Neural progenitor cell (in vitro differentiated cells): ENCODE measurements at regions not wholly inside any gene's neighbourhood (a gene's known extent, or its start where the extent isn't known, plus 50 kb on each side); places are given as distances from the start of the nearest gene placed in this dataset.
A peak's percentile ranks its signal among the peaks of the same experiment; 100 is the strongest.

Experiments
- DNase-seq: peaks from one replicate; pipeline ENCODE4 v3.0.0-alpha.2; 2016; ENCODE audit warnings: low spot score
- H2AFZ ChIP-seq: fragments of 200-600 bp; sonication (generic); replicated peaks from 2 replicates; pipeline ENCODE4 v1.6.1; 2016; ENCODE audit warnings: antibody characterized with exemption
- H3F3A ChIP-seq: fragments of 200-600 bp; sonication (generic); 2 replicates; pipeline ENCODE4 v1.6.1; 2016; ENCODE audit warnings: antibody characterized with exemption, low read depth
- H3K27ac ChIP-seq: fragments of 200-600 bp; sonication (generic); 2 replicates; pipeline ENCODE4 v1.5.1; 2016; ENCODE audit warnings: mild to moderate bottlenecking
- H3K27me3 ChIP-seq: fragments of 200-600 bp; sonication (generic); 2 replicates; pipeline ENCODE4 v1.6.1; 2016; ENCODE audit warnings: mild to moderate bottlenecking, moderate library complexity
- H3K36me3 ChIP-seq: fragments of 200-600 bp; sonication (generic); 2 replicates; pipeline ENCODE4 v1.5.1; 2016
- H3K4me1 ChIP-seq: fragments of 200-600 bp; sonication (generic); 2 replicates; pipeline ENCODE4 v1.6.1; 2016; ENCODE audit warnings: mixed run types
- H3K4me2 ChIP-seq: fragments of 200-600 bp; sonication (generic); 2 replicates; pipeline ENCODE4 v1.6.1; 2016
- H3K4me3 ChIP-seq: fragments of 200-600 bp; sonication (generic); 2 replicates; pipeline ENCODE4 v1.5.1; 2016
- H3K79me2 ChIP-seq: fragments of 200-600 bp; sonication (generic); 2 replicates; pipeline ENCODE4 v1.6.1; 2016; ENCODE audit warnings: low read depth
- H3K9ac ChIP-seq: fragments of 200-600 bp; sonication (generic); 2 replicates; pipeline ENCODE4 v1.6.1; 2016
- H3K9me3 ChIP-seq: fragments of 200-600 bp; sonication (generic); 2 replicates; pipeline ENCODE4 v1.5.1; 2016; ENCODE audit warnings: low read depth
- H4K20me1 ChIP-seq: fragments of 200-600 bp; sonication (generic); 2 replicates; pipeline ENCODE4 v1.6.1; 2016; ENCODE audit warnings: low read depth
- H3K27ac Mint-ChIP-seq: 3 replicates; pipeline ENCODE4 v1.8.0; 2021; ENCODE audit warnings: mixed read lengths
- H3K27me3 Mint-ChIP-seq: 2 replicates; pipeline ENCODE4 v1.8.0; 2022; ENCODE audit warnings: low read depth, mild to moderate bottlenecking, inconsistent platforms, moderate library complexity, mixed read lengths; ENCODE audit not compliant: insufficient read depth
- H3K36me3 Mint-ChIP-seq: 3 replicates; pipeline ENCODE4 v1.8.0; 2021; ENCODE audit warnings: mixed read lengths
- H3K4me1 Mint-ChIP-seq: 3 replicates; pipeline ENCODE4 v1.8.0; 2021; ENCODE audit warnings: mixed read lengths
- H3K4me3 Mint-ChIP-seq: 3 replicates; pipeline ENCODE4 v1.8.0; 2021; ENCODE audit warnings: mild to moderate bottlenecking, moderate library complexity, mixed read lengths
- H3K9me3 Mint-ChIP-seq: 3 replicates; pipeline ENCODE4 v1.8.0; 2020; ENCODE audit warnings: mixed read lengths
- CTCF ChIP-seq: fragments of 200-600 bp; sonication (generic); IDR thresholded peaks from 2 replicates; pipeline ENCODE4 v1.5.1; 2017; ENCODE audit warnings: antibody characterized with exemption, mild to moderate bottlenecking
- EZH2 ChIP-seq: fragments of 200-600 bp; sonication (generic); IDR thresholded peaks from 2 replicates; pipeline ENCODE4 v1.6.1; 2017; ENCODE audit warnings: antibody characterized with exemption, mild to moderate bottlenecking, moderate library complexity
- EZH2phosphoT487 ChIP-seq: fragments of 200-600 bp; sonication (generic); IDR thresholded peaks from 2 replicates; pipeline ENCODE4 v1.6.1; 2017; ENCODE audit warnings: antibody characterized with exemption

GRCh38 chr3:148106062-148106461, 591.6 kb upstream of the AGTR1 start:
- H3K9me3 ChIP-seq: no peaks in the 10 kb centered on the region
- Mint-ChIP-seq H3K9me3 (peaks cover 9% of the 10 kb centered on the region), H3K36me3 (peaks cover 8% of the 10 kb centered on the region), H3K4me3 (no peak overlapping the region), H3K4me1 (peaks cover 9% of the 10 kb centered on the region), H3K27me3 (peaks cover 3% of the 10 kb centered on the region), H3K27ac (no peak overlapping the region)
- no peaks in the 10 kb centered on the region for H3F3A ChIP-seq
- no peaks in the 10 kb centered on the region for H4K20me1 ChIP-seq
- H3K27me3 ChIP-seq: no peaks in the 10 kb centered on the region
- no peak overlapping the region for H3K4me2 ChIP-seq
- H3K27ac ChIP-seq: no peak overlapping the region
- H3K4me1 ChIP-seq: no peaks in the 10 kb centered on the region
- no peak overlapping the region for H3K4me3 ChIP-seq
- no peaks in the 10 kb centered on the region for H3K79me2 ChIP-seq
- no peaks in the 10 kb centered on the region for H3K36me3 ChIP-seq
- DNase-seq: no peak
- H2AFZ ChIP-seq: no peak overlapping the region
- H3K9ac ChIP-seq: no peak overlapping the region
- TF ChIP-seq CTCF (no peak), EZH2phosphoT487 (no peak), EZH2 (no peak)

- H3K9me3 Mint-ChIP-seq: peaks cover 16% of the 10 kb centered on the region
- no peaks in the 10 kb centered on the region for H3K9me3 ChIP-seq
- peaks cover 14% of the 10 kb centered on the region for H3K4me1 Mint-ChIP-seq
- H3K4me2 ChIP-seq: no peak overlapping the region
- DNase-seq: no peak
- H4K20me1 ChIP-seq: no peaks in the 10 kb centered on the region
- no peak overlapping the region for H3K4me3 ChIP-seq
- H3K27ac ChIP-seq: no peak overlapping the region
- no peaks in the 10 kb centered on the region for H3K79me2 ChIP-seq
- H3K4me3 Mint-ChIP-seq: no peak overlapping the region
- no peaks in the 10 kb centered on the region for H3K4me1 ChIP-seq
- no peaks in the 10 kb centered on the region for H3K36me3 ChIP-seq
- no peaks in the 10 kb centered on the region for H3K27me3 ChIP-seq
- no peak overlapping the region for H2AFZ ChIP-seq
- no peaks in the 10 kb centered on the region for H3F3A ChIP-seq
- no peak for TF ChIP-seq EZH2phosphoT487
- TF ChIP-seq CTCF: no peak
- no peak for TF ChIP-seq EZH2
- H3K27me3 Mint-ChIP-seq: peaks cover 6% of the 10 kb centered on the region
- H3K9ac ChIP-seq: no peak overlapping the region
- H3K27ac Mint-ChIP-seq: no peak overlapping the region
- peaks cover 3% of the 10 kb centered on the region for H3K36me3 Mint-ChIP-seq
Observed at GRCh38 chr3:148126956-148127355, 570.7 kb upstream of the AGTR1 start.

GRCh38 chr3:148128136-148128535, 569.6 kb upstream of the AGTR1 start:
- Histone ChIP-seq H3F3A (no peaks in the 10 kb centered on the region), H3K79me2 (no peaks in the 10 kb centered on the region), H3K27me3 (no peaks in the 10 kb centered on the region), H3K4me1 (no peaks in the 10 kb centered on the region), H3K27ac (no peak overlapping the region), H3K36me3 (no peaks in the 10 kb centered on the region), H2AFZ (no peak overlapping the region), H3K4me3 (no peak overlapping the region), H3K9me3 (no peaks in the 10 kb centered on the region), H3K4me2 (no peak overlapping the region), H4K20me1 (no peaks in the 10 kb centered on the region), H3K9ac (no peak overlapping the region)
- Mint-ChIP-seq H3K9me3 (peaks cover 22% of the 10 kb centered on the region), H3K36me3 (peaks cover 10% of the 10 kb centered on the region), H3K27ac (peak overlapping the region; percentile 3), H3K27me3 (peaks cover 10% of the 10 kb centered on the region), H3K4me1 (peaks cover 14% of the 10 kb centered on the region), H3K4me3 (no peak overlapping the region)
- TF ChIP-seq EZH2phosphoT487 (no peak), EZH2 (no peak), CTCF (peak; percentile 41)
- peak; percentile 7 for DNase-seq
